Bone marrow (tissue), 2 donors: ENCODE measurements at regions not wholly inside any gene's neighbourhood (a gene's known extent, or its start where the extent isn't known, plus 50 kb on each side); places are given as distances from the start of the nearest gene placed in this dataset.

Experiments
- DNase-seq, 2 donors: peaks; one replicate each; lab custom pipeline; 2025; lab: John Stamatoyannopoulos, UW

- DNase-seq, result no peak
Observed at GRCh38 chr2:120898961-120899750, 163.5 kb downstream of the GLI2 start.

- DNase-seq, result no peak
Observed at GRCh38 chr2:120899771-120900170, 164.1 kb downstream of the GLI2 start.

GRCh38 chr2:120901201-120901600, 165.5 kb downstream of the GLI2 start:
- no peak for DNase-seq

GRCh38 chr2:120902592-120902991, 166.9 kb downstream of the GLI2 start:
- DNase-seq, result no peak

- DNase-seq, result no peak
Observed at GRCh38 chr2:120904379-120904778, 168.7 kb downstream of the GLI2 start.

- DNase-seq, result no peak
Observed at GRCh38 chr2:120904830-120905234, 169.2 kb downstream of the GLI2 start.

- no peak for DNase-seq
Observed at GRCh38 chr2:120905298-120905697, 169.6 kb downstream of the GLI2 start.

- no peak for DNase-seq
Observed at GRCh38 chr2:120905824-120906571, 170.3 kb downstream of the GLI2 start.

- DNase-seq, result no peak
Observed at GRCh38 chr2:120906914-120907313, 171.2 kb downstream of the GLI2 start.

GRCh38 chr2:120907822-120908221, 172.2 kb downstream of the GLI2 start:
- DNase-seq, result no peak

GRCh38 chr2:120908314-120908975, 172.8 kb downstream of the GLI2 start:
- no peak for DNase-seq

- no peak for DNase-seq
Observed at GRCh38 chr2:120909102-120909501, 173.4 kb downstream of the GLI2 start.

GRCh38 chr2:120910164-120910563, 174.5 kb downstream of the GLI2 start:
- DNase-seq, result no peak

- no peak for DNase-seq
Observed at GRCh38 chr2:120910956-120911951, 175.6 kb downstream of the GLI2 start.

- no peak for DNase-seq
Observed at GRCh38 chr2:120912101-120912985, 176.7 kb downstream of the GLI2 start.

- no peak for DNase-seq
Observed at GRCh38 chr2:120913972-120914838, 178.5 kb downstream of the GLI2 start.

GRCh38 chr2:120914839-120915521, 179.3 kb downstream of the GLI2 start:
- DNase-seq, result no peak

- no peak for DNase-seq
Observed at GRCh38 chr2:120915670-120916069, 180.0 kb downstream of the GLI2 start.

- DNase-seq, result no peak
Observed at GRCh38 chr2:120916446-120916845, 180.8 kb downstream of the GLI2 start.
